ENCODE measurements at regions not wholly inside any gene's neighbourhood (a gene's known extent, or its start where the extent isn't known, plus 50 kb on each side); places are given as distances from the start of the nearest gene placed in this dataset.

DNA sequence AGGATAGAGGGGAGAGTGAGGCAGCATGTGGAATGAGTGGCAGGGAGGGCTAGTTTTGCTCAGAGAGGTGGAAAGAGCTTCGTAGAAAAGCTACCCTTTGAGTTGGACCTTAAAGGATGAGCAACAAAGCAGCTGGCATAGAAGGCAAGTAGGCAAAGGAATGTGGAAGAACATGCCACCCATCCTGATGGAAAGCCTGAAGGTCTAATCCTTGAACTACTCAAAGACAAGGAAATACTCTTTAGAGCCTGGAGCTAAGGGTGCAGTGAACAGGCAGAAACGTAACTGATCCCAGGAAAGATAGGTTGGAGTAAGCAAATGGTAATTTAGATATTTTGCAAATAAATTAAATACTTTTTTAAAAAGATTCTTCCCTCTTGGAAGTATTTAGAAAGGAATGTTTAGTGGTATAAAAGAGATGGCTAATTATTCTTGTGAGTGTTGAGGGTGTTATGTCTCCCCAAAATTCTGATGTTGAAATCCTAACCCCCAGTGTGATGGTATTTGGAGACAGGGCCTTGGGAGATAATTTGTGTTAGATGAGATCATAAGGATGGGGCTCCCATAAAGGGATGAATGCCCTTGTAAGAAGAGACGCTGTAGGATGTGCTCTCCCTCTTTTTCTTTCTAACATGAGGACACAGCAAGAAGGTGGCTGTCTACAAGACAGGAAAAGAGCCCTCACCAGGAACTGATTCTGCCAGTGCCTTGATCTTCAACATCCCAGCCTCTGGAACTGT, 308.1 kb upstream of the RUNX1 start:
- Mint-ChIP-seq H3K36me3 (ENCODE audit: insufficient read depth, unreplicated experiment) (no peaks in the 10 kb centered on the region), H3K9me3 (ENCODE audit: unreplicated experiment) (no peaks in the 10 kb centered on the region), H3K27me3 (ENCODE audit: insufficient read depth, unreplicated experiment) (no peaks in the 10 kb centered on the region), H3K4me1 (ENCODE audit: insufficient read depth, unreplicated experiment) (no peaks in the 10 kb centered on the region), H3K27ac (ENCODE audit: low read depth, unreplicated experiment) (no peak overlapping the region), H3K4me3 (ENCODE audit: unreplicated experiment) (no peak overlapping the region)
- no peak for TF ChIP-seq CTCF (IDR thresholded peaks at IDR 0.05; ENCODE audit: unreplicated experiment)
- no TSS peak for BruUV-seq (replicated peaks)
- no peak for DNase-seq (ENCODE audit: unreplicated experiment)
- CTCF ChIA-PET: interaction anchor here (0.5 kb wide), 1 partner anchor 148 kb away, joined by 3 read pairs; no protein-coding TSS in a partner anchor
- POLR2A ChIA-PET: interaction anchor here (0.8 kb wide), 1 partner anchor 23 kb away, joined by 3 read pairs; no protein-coding TSS in a partner anchor
- intact Hi-C loops (cut with micrococcal nuclease): no loop called here

DNA sequence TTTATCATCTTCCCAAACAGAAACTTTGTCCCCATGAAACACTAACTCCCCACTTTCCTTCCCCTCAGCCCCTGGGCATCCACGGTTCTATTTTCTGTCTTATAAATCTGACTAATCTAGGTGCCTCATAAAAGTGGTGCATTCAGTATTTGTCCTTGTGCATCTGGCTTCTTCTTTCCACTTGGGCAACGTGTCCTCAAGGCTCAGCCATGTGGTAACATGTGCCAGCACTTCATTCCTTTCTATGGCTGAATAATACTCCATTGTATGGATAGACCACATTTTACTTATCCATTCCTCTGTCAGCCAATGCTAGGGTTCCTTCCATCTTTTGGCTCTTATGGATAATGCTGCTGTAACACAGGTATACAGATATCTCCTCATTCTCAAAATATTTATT, 305.0 kb upstream of the RUNX1 start:
- no peaks in the 10 kb centered on the region for H3K27me3 Mint-ChIP-seq (ENCODE audit: insufficient read depth, unreplicated experiment)
- no peaks in the 10 kb centered on the region for H3K9me3 Mint-ChIP-seq (ENCODE audit: unreplicated experiment)
- no TSS peak for BruUV-seq (replicated peaks)
- intact Hi-C loops (cut with micrococcal nuclease): no loop called here
- CTCF ChIA-PET: interaction anchor here (0.6 kb wide), 1 partner anchor 11 kb away, joined by 4 read pairs; no protein-coding TSS in a partner anchor
- DNase-seq (ENCODE audit: unreplicated experiment): no peak
- no peak for TF ChIP-seq CTCF (IDR thresholded peaks at IDR 0.05; ENCODE audit: unreplicated experiment)
- POLR2A ChIA-PET: no interaction called here
- no peak overlapping the region for H3K27ac Mint-ChIP-seq (ENCODE audit: low read depth, unreplicated experiment)
- peaks cover 8% of the 10 kb centered on the region for H3K4me1 Mint-ChIP-seq (ENCODE audit: insufficient read depth, unreplicated experiment)
- H3K4me3 Mint-ChIP-seq (ENCODE audit: unreplicated experiment): no peak overlapping the region
- H3K36me3 Mint-ChIP-seq (ENCODE audit: insufficient read depth, unreplicated experiment): no peaks in the 10 kb centered on the region

GRCh38 chr21:35352793-35353192, 303.7 kb upstream of the RUNX1 start:
- no peaks in the 10 kb centered on the region for H3K36me3 Mint-ChIP-seq (ENCODE audit: insufficient read depth, unreplicated experiment)
- DNase-seq (ENCODE audit: unreplicated experiment): no peak
- H3K9me3 Mint-ChIP-seq (ENCODE audit: unreplicated experiment): no peaks in the 10 kb centered on the region
- ChIA-PET POLR2A (interaction anchor here (0.7 kb wide), 1 partner anchor 36 kb away, joined by 3 read pairs; no protein-coding TSS in a partner anchor), CTCF (interaction anchor here (0.6 to 1.0 kb wide), 3 partner anchors 155 to 625 kb away, joined by 3 to 4 read pairs (median 3); no protein-coding TSS in a partner anchor)
- H3K4me3 Mint-ChIP-seq (ENCODE audit: unreplicated experiment): no peak overlapping the region
- no peak for TF ChIP-seq CTCF (IDR thresholded peaks at IDR 0.05; ENCODE audit: unreplicated experiment)
- no peaks in the 10 kb centered on the region for H3K27me3 Mint-ChIP-seq (ENCODE audit: insufficient read depth, unreplicated experiment)
- no peak overlapping the region for H3K27ac Mint-ChIP-seq (ENCODE audit: low read depth, unreplicated experiment)
- H3K4me1 Mint-ChIP-seq (ENCODE audit: insufficient read depth, unreplicated experiment): peaks cover 15% of the 10 kb centered on the region
- BruUV-seq (replicated peaks): no TSS peak
- intact Hi-C loops (cut with micrococcal nuclease): no loop called here

GRCh38 chr21:35352066-35352770, 303.1 kb upstream of the RUNX1 start:
- ChIA-PET POLR2A (no interaction called here), CTCF (interaction anchor here (0.6 to 1.0 kb wide), 3 partner anchors 154 to 625 kb away, joined by 3 to 4 read pairs (median 3); no protein-coding TSS in a partner anchor)
- Mint-ChIP-seq H3K9me3 (ENCODE audit: unreplicated experiment) (no peaks in the 10 kb centered on the region), H3K27me3 (ENCODE audit: insufficient read depth, unreplicated experiment) (no peaks in the 10 kb centered on the region), H3K4me1 (ENCODE audit: insufficient read depth, unreplicated experiment) (peaks cover 15% of the 10 kb centered on the region), H3K36me3 (ENCODE audit: insufficient read depth, unreplicated experiment) (no peaks in the 10 kb centered on the region), H3K4me3 (ENCODE audit: unreplicated experiment) (no peak overlapping the region), H3K27ac (ENCODE audit: low read depth, unreplicated experiment) (no peak overlapping the region)
- DNase-seq (ENCODE audit: unreplicated experiment): no peak
- intact Hi-C loops (cut with micrococcal nuclease): no loop called here
- no peak for TF ChIP-seq CTCF (IDR thresholded peaks at IDR 0.05; ENCODE audit: unreplicated experiment)
- no TSS peak for BruUV-seq (replicated peaks)

Data from MCF 10A (cell line).